NCI-H1105 treated with DMSO at 0.1 percent for 48 hours (cell line): ENCODE measurements at regions not wholly inside any gene's neighbourhood (a gene's known extent, or its start where the extent isn't known, plus 50 kb on each side); places are given as distances from the start of the nearest gene placed in this dataset.

ENCODE experiments used
- DNase-seq: peaks from one replicate; lab custom pipeline; 2025; lab: John Stamatoyannopoulos, UW

DNA sequence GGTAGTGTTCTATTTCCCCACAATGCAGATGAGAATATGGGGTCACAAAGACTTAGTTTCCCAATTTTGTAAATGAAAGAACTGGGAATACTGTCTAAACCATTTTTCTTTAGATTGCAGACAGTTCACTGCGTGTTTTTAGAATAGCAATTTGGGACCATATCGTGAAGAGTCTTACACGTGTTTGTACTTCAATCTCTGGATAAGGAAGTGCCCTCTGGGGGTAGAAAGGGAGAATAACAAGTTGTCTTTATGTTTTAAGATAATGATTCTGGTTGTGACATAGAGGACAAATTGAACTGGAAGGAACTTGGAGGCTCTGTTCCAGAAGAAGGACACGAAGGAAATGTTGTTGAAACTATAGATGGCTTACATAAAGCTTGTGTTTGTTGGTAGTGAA lies 457.7 kb downstream of the CBLN2 start:
- DNase-seq, result peak; percentile 28

DNA sequence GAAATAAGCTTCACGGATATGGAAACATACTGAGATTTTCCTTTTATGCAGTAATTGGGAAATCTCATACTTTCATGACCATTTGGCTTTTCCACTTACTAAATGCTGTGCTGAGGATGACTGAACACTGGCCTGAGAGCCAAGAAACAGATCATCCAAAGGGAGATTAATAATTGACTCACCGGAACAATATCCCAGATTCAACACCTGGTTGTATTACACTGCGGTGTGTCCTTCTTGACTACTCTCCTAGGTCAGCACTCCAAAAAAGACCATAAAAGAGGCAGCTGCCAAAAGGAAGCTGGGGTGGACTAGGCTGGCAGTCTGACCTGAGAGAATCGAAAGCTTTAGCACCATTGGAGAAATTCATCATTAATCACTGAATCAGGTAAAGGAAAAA lies 469.1 kb downstream of the CBLN2 start:
- DNase-seq, result no peak

DNA sequence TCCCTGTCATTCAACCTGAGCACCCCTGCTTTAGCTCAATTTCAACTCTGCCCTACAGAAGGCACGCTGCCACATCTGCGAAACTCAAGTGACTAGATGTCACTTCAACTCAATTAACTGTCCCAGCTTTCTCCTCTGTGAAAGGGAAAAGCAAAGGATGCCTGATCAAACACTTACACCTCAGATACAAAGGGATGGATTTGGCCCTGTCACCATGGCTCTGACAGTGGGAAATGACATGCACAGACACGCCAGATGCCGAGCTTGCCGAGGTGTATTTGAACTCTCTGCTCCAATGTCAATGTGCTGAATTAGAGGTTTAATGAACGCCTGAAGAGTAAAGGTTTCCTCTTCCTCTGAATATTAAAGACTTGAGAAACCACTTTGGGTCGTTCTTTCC lies 481.1 kb downstream of the CBLN2 start:
- DNase-seq, result peak; percentile 83

DNA sequence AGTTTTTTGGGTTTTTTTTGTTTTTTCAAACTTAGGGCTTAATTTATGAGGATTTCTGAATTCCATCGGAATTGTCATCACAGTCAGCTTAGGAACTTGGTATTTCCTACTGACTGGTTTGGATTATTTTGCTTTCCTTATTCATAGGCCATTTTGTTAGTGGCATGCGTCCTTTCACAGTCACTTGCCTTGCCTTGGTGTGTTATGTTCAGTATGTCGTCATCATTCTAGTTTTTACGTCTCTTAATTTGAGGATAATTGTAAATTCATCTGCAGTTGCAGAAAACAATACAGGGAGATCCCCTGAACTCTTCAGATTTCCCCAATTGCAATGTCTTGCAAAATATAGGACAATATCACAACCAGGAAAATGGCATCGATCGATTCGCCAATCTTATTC lies 485.3 kb downstream of the CBLN2 start:
- no peak for DNase-seq

DNA sequence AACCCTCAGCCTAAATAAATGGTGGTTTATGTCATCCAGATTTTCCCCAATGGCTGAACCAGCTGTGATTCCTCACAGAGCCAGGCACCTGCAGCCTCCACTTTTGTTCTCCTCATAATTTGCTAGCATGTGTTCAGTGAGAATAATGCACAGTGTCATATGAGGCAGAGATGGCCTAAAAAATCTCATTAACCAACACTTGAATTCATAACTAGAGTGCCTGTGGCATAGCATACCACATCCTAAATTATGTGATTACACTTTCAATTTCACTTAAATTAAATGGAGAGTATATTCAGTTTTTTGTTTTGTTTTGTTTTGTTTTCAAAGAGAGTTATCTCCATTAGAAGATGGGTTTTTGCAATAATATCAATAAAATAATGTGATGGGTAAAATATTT lies 488.0 kb downstream of the CBLN2 start:
- peak; percentile 65 for DNase-seq

DNA sequence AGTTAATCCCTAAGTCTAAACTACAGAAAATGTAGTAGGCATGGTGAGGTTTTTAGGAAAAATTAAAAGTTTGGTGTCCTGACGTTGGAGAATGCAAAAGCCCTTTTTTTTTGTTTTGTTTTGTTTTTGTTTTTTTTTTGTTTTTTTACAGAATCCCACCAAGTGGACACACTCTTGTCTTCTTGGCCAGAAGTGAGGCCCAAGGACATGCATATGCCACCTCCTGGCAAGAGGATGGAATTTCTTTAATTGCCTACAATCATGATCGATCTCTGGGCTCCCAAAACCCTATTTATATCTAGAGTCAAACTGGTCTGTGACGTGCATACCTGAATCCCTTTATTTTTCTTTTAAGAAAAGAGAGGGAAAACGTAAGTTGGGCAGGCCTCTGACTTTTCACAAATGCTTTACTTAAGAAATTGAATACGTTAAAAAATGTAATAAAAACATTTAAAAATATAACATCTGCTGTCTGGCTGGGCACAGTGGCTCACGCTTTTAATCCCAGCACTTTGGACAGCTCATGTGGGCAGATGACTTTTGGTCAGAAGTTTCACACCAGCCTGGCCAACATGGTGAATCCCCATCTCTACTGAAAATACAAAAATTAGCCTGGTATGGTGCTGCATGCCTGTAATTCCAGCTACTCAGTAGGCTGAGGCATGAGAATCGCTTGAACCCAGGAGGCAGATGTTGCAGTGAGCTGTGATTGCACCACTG lies 502.7 kb downstream of the CBLN2 start:
- no peak for DNase-seq

DNA sequence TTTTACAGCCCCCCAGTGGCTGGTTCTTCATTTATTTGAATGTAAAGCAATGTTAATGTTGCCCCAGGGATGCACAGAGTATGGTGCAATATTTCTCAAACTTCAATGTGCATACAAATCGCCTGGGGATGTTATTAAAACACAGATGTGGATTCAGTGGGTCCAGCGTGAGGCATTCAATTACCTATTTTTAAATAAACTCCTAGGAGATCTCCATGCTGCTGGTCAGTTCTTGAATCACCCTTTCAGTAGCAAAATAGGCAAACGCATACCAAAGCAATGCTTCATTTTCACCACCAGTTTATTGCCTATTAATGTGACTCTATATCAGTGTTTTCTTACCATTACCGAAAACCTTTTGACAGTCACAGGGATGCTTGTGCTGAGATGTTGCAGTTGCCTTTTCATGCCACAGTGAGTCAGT lies 530.7 kb downstream of the CBLN2 start:
- no peak for DNase-seq

DNA sequence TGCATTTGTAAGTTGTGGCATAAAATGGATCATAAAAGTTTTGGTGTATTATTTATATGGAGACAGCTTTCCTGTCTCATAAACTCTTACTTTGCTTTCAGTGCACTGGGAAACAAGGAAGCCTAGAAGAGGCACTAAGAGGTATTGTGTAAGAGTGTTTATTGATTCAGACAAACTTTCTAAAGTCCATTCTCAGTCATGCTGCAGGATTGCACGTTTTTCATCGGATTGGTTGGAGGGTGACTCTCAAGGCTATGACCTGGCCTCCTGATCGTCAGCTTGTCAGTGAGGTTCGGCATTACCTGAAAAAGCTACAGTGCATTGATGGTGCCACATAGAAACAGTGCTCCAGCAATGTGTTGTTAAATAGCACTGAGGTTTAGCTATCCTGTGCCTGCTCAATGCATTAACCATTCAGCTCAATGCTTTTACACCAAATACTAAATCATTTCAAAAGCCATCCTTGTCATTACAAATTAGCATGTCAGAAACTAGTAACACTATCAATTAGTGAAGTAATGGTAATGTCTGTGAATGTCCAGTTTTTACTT lies 545.5 kb downstream of the CBLN2 start:
- DNase-seq, result no peak

DNA sequence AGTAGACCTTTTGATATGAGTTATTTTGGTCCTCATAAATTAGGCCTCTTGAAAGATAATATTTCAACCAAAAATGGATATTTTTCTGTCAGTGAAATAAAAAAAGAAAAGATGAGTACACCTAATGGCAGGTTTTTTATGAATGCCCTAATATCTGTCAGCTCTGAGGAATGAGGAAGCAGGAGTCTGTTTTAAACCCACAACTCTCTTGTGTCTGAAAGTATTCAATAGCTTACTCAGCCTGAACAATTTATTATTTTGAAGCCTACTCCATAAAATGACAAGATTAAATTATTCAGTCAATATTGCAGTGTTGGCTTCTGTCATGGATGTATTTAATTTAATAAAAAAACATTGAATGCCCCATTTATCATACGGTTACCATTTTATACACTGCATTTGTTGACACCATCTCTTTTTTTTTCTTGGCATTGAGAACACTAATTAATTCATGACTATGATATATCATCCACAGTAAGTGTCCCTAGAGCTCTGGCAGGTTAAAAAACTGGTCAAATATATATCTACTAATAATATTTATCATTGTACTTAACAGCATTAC lies 548.2 kb downstream of the CBLN2 start:
- DNase-seq, result no peak

DNA sequence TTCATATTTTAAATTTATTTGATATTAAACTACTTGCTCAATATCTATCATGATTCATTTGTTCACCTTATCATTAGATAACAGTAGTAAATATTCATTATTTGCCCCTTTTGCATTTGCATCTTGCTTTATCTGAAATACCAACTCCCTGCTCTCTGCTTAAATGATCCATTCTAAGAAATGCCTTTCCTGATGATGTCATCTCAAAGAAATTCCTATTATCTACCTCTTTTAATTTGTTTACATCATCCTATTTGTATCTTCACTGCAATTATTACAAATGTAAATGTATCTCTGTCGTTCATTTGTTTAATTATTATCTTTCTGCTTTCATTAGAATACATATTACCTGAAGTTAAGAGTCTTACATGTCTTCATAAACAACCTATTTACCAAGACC lies 549.9 kb downstream of the CBLN2 start:
- DNase-seq, result no peak

DNA sequence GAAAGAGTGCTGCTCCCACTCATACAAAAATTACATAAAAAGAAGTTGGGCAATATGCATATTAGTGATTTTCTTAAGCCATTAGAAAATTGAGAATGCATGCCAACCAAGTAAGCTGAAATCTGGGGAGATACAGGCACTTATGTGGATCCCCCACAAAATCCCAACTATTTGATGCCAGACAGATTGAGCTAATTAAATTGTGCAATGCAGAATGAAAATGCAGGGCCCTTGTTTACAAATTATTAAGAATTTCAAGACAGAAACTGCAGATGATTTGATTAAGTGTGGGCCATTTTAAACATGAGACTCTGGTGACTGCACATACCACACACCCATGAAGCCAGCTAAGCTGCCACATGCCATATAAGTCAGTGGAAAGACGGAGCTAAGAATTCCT lies 554.5 kb downstream of the CBLN2 start:
- no peak for DNase-seq

DNA sequence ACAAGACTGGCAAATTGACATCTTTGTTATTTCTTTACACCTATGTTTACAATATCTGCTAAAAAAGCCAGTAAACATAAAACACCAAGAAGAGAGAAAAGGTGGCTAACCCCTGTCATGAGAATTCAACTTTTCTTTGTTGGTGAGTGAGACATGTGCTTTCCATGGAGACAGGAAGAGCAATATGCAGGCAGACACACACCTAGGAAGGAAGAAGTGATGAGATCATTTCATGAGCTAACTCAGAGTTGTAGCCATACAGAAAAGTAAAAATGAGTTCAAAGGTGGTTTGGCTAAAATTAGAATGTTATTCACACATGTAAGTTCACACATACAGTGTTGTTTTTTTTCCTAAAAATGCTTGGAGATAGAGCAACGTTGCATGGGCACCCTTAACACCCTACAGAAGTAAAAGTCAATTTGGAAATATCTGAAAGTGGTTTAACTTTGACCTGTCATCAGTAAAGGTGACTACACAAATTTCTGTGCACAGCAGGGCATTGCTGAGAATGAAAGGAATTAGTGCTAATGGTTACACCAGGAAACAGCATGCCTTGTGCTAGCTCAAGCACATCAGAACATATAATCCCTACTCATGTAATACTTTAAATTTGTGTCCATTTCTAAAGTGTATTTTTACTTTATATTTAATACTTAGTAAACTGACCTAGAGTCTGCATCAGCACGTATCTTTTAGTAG lies 557.6 kb downstream of the CBLN2 start:
- no peak for DNase-seq

DNA sequence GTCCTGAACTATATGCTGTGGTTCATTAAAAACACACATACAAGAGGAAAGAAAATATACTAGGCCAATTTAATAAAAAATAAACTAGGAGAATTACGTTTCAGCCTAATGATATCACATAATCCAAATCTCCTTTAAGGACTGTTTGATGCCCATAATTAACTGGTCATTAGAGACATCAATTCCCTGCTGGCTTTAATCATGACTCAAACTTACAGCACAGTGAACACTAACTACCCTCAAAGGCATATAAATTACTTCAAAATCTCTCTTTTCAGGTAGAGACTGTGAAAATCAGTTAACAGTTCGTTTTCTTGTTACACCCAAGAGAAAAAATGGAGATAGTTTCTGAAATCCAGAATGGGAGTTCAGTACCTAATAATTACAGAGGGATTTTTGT lies 567.4 kb downstream of the CBLN2 start:
- DNase-seq, result no peak

DNA sequence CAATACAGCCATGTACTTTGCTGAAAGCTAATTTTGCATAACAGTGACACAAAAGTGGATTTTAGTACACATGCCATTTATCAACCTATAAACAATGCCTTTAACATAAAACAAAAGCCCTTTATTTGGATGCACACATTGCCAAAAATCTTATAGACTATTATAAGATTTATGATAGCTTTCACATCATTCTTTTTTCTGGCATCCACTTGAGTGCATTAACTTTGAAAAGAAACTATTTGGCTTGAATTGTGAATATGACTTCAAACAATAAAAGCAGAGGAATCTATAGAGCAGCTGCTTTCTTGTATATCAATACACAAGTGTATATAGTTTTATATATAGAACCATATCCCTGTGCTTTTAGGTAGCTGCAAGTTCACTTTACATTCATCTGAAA lies 577.4 kb downstream of the CBLN2 start:
- DNase-seq, result no peak

DNA sequence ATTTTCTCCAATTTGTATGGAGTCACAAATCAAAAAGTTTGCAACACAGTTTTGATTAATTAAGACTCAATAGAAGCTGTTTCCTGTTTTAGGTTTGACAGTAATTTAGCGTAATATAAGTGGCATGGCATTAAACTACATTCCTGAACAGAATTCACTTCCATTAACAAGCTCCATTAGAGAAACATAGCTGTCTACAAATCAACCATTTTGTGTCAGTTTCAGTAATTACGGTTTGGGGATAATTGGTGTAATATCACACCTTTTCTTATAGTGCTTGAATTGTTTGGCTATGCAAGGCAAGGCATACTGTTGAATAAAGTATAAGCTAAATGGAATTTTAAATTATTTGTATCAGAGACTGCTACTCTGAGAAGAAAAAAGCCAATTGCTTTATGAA lies 585.5 kb downstream of the CBLN2 start:
- DNase-seq, result no peak

DNA sequence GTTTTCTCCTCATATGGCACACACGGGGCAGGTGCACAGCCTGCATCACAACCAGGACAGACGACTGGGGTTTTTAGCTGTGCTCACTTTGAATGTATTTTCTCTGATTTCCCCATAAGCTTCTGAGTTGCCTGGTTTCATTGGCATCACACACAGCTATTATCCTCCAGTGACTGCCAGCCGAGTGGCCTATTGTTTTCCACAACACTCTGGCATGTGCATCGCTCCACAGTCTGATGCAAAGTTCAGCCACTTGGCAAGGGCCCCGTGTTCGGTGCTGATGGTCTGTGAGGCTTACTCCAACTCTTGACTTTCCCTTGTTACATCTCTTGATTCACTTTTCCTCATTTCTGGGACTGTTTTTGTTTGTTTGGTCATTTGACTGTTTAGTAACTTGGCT lies 593.1 kb downstream of the CBLN2 start:
- no peak for DNase-seq

DNA sequence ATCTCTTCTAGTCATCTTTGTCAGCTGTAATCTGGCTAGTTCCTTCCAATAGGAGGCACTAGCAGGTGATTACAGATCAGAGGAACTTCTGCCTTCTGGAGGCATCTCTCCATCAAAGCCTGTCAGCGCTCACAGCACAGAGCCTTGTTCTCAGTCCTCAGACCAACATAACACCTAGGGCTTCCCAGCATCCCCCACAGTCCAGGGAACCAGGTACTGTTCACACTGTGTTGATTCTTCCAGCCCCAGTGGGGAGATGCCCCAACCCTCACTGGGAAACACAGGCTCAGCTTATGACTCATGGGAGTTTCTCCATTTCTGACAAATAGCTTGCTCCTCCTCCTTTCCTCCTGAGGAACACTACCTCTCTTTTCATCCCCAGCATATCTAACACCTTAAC lies 601.7 kb downstream of the CBLN2 start:
- no peak for DNase-seq

DNA sequence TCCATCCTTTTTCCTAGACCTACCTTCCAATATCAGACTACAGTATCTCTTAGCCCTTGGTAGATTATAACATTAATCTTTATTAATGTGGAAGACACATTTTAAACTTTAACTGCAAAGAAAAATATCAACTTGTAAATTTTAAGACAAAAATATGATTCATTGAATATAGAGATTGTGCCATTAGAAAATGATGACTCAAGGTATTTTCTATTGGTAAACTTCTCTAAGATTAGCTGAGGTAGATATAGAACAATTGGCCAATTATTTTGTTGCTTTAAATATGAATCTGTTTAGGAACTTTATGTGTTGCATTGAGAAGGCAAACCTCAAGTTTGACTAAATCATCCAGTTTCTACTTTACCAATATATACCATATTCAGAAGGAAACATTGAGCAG lies 604.7 kb downstream of the CBLN2 start:
- no peak for DNase-seq

DNA sequence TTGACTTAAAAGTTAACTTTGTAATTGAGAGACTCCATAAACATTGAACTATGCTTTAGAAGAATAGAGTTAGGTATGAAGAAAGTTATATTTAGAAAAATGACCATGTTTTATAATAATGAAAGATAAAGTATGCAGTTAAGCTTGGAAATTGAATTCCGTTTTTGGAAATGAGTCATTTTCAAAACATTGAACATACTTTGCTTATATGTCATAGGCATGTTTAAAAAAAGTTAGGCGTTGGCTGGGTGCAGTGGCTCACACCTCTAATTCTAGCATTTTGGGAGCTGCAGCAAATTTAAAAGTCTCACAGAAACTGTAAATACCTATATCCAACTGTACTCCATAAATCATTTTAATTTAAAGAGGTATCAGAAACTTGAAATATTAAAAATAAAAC lies 607.4 kb downstream of the CBLN2 start:
- DNase-seq, result no peak

DNA sequence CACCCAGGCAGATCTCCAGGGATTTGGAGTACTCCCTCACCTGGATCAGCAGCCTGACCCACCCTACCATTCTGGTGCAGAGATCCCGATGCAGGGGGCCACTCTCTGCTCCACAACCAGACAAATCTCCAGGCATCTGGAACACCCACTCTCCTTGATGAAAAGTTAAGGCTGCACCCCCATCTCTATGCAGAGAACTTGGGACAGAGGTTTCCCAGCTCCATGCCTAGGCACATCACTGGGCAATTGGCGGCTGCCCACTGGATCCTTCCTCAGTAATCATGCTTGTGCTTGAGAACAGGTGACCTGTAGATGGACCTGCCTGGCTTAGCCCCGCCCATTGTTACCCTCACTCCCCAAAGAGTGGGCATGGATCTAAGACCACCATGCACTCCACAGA lies 624.9 kb downstream of the CBLN2 start:
- no peak for DNase-seq

DNA sequence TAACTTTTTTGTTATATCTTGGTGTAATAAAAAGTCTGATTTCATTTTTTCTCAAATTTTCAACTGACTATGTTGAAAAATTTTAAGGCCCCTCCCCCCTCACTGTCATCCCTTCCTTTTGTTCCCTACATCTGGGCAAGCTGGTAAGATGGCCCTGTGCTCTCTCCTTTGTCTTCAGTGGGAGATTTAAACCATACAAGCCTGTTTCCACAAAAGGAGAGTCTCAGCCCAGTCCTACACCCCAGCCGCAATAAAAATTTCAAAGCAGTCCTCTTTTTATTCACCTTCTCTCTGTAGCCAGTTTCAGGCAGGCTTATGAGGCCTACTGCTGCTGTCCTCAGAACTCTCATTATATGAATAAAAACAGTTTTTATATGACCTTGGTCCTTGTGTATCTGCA lies 630.5 kb downstream of the CBLN2 start:
- no peak for DNase-seq

DNA sequence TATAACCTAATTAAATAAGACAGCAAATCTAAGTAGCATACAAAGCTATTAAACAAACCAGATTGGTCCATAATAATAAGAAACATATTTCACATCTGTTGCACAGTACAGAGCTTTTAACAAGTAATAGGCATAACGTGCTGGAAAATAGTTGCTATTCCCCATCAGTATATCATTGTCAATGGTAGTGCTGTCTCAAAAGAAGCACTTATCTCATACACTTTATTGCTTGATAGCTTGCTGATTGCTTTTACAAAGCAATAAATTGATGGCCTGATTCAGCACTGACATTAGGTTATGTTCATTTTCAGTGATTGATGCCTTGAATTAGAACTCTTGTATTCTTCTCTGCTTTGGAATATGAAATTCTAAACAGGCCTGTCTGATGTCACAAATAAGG lies 641.7 kb downstream of the CBLN2 start:
- peak; percentile 68 for DNase-seq

DNA sequence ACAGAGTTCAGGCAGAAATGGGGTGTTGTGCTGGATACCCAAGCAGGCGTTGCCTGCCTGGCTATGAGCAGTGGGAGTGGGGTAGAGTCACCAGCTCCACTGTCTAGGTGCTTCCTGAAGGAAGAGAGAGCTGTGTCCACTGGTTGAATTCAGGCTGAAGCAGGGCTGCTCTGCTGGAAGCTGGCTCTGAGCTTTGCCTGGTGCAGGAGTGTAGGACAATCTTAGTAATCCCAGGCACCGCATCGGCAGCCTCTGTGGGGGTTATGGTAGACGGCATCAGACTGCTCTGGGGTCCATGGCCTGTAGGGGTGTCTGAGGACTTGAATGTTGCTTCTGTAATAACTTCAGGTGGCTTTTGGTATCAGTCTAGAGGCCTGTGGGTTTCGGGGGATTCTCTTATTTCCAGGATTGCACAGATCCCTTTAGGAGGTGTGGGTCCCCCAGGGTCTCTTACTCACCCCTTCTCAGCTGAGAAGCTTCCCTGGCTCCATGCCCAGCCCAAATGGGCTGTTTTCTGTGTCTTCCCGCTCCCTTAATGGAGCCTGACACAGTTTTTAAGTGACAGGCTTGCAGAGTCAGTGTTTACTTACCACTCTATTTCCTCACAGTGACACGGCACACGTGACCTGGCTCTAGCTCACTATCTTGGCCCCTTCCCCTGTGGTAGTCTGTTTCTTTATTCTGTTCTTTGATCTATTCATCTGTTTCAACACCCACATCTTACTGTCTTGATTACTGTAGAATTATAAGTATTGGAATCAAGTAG lies 644.3 kb downstream of the CBLN2 start:
- DNase-seq, result peak; percentile 74
